K562 (cell line): ENCODE measurements at regions not wholly inside any gene's neighbourhood (a gene's known extent, or its start where the extent isn't known, plus 50 kb on each side); places are given as distances from the start of the nearest gene placed in this dataset.

Experiments used
- ATAC-seq: fragments of 200-7000 bp; cut with Tn5 transposase; 3 replicates; pipeline ENCODE4 v1.9.1; 2020; ENCODE audit warnings: moderate library complexity
- BruUV-seq: library from RNA; stranded (reverse); fragments of 400-500 nt; replicated peaks from 2 replicates; lab custom pipeline; 2021; lab: Mats Ljungman, UMichigan
- CTCF ChIA-PET: fragments of 300-600 bp; formaldehyde crosslinking; extraction: SDS; loops from one replicate; lab custom pipeline; 2021; ENCODE audit warnings: low intra/inter-chr PET ratio; lab: Yijun Ruan, JAX
- POLR2A ChIA-PET: fragments of 300-600, 350-650 bp; sonication (Branson Sonifier 250); formaldehyde crosslinking; extraction: SDS; loops from one replicate; lab custom pipeline; 2021; ENCODE audit warnings: antibody characterized with exemption, inconsistent platforms; lab: Yijun Ruan, JAX
- DNase-seq, 4 experiments: peaks; one replicate each; pipeline versions ENCODE4 v3.0.0 to v3.0.0-alpha.2; 2011 to 2018; ENCODE audit warnings: low spot score in 3 of 4, mixed read lengths in 3 of 4; ENCODE audit errors: extremely low read depth in 1 of 4
- FAIRE-seq: peaks from 2 replicates; lab custom pipeline; 2011; peaks lifted over from hg19 to GRCh38; lab: Jason Lieb, UNC
- H2AFZ ChIP-seq: 2 replicates; pipeline ENCODE4 v1.6.0; 2011; ENCODE audit warnings: low read depth, low read length, control low read depth, inconsistent platforms
- H3K27ac ChIP-seq: fragments of 200-600 bp; 3 replicates; pipeline ENCODE4 v1.8.0; 2011; ENCODE audit warnings: low read depth, mild to moderate bottlenecking, control low read depth, inconsistent platforms, low read length, moderate library complexity, mixed read lengths; ENCODE audit errors: extremely low read depth
- H3K27me3 ChIP-seq, 2 experiments: fragments of 300-600 bp in 1 of 2; 2 replicates in 1 of 2; 3 replicates in 1 of 2; pipeline versions ENCODE4 v1.6.0 to v1.8.0; 2011; ENCODE audit warnings: inconsistent platforms in 2 of 2, low read length in 2 of 2, mild to moderate bottlenecking in 1 of 2, mixed read lengths in 1 of 2, moderate library complexity in 1 of 2; ENCODE audit not compliant: control insufficient read depth in 2 of 2, insufficient read depth in 2 of 2
- H3K36me3 ChIP-seq: fragments of 300-600 bp; 3 replicates; pipeline ENCODE4 v1.8.0; 2011; ENCODE audit warnings: mild to moderate bottlenecking, low read length, inconsistent platforms; ENCODE audit not compliant: control insufficient read depth, insufficient read depth
- H3K4me1 ChIP-seq, 2 experiments: fragments of 200-600 bp in 1 of 2; replicated peaks in 1 of 2; 2 replicates in 1 of 2; 3 replicates in 1 of 2; pipeline versions ENCODE4 v1.5.1 to v1.8.0; 2011; ENCODE audit warnings: inconsistent platforms in 2 of 2, low read length in 2 of 2, mild to moderate bottlenecking in 1 of 2, mixed read lengths in 1 of 2, moderate library complexity in 1 of 2; ENCODE audit not compliant: control insufficient read depth in 2 of 2, insufficient read depth in 2 of 2
- H3K4me2 ChIP-seq: 2 replicates; pipeline ENCODE4 v1.6.1; 2011; ENCODE audit warnings: low read length, control low read depth, inconsistent platforms, mixed read lengths; ENCODE audit not compliant: insufficient read depth
- H3K4me3 ChIP-seq: fragments of 200-600 bp; sonication (generic), shearing (Covaris generic); 2 replicates; pipeline ENCODE4 v1.5.1; 2016; ENCODE audit warnings: control low read depth, inconsistent platforms
- H3K79me2 ChIP-seq: fragments of 200-600 bp; 3 replicates; pipeline ENCODE4 v1.8.0; 2011; ENCODE audit warnings: low read length, inconsistent platforms; ENCODE audit not compliant: control insufficient read depth, insufficient read depth
- H3K9ac ChIP-seq, 2 experiments: 2 replicates each; pipeline versions ENCODE4 v1.6.0 to v1.6.1; 2011; ENCODE audit warnings: low read depth in 2 of 2, low read length in 2 of 2, control low read depth in 1 of 2, inconsistent platforms in 1 of 2, mild to moderate bottlenecking in 1 of 2, mixed read lengths in 1 of 2; ENCODE audit not compliant: insufficient read depth in 1 of 2
- H3K9me1 ChIP-seq: one replicate; pipeline ENCODE4 v1.6.0; 2011; ENCODE audit warnings: inconsistent platforms, mild to moderate bottlenecking, low read length, moderate library complexity; ENCODE audit not compliant: control insufficient read depth, insufficient read depth
- H3K9me3 ChIP-seq: replicated peaks from 2 replicates; pipeline ENCODE4 v1.5.1; 2011; ENCODE audit warnings: low read depth, low read length, inconsistent platforms; ENCODE audit not compliant: control insufficient read depth, insufficient read depth
- H4K20me1 ChIP-seq: replicated peaks from 2 replicates; pipeline ENCODE4 v1.6.1; 2011; ENCODE audit warnings: low read length, inconsistent platforms, mixed read lengths; ENCODE audit not compliant: control insufficient read depth, insufficient read depth
- CCNT2 ChIP-seq: IDR thresholded peaks from 2 replicates; pipeline ENCODE4 v1.6.1; 2011; ENCODE audit warnings: borderline replicate concordance, low read depth, mild to moderate bottlenecking, moderate library complexity, mixed read lengths, low read length; ENCODE audit not compliant: insufficient read length; ENCODE audit errors: extremely low read depth
- HEY1 ChIP-seq: fragments of 250-450 bp; sonication (Bioruptor Pico); IDR thresholded peaks from 2 replicates; pipeline ENCODE4 v1.5.0; 2020; ENCODE audit warnings: mild to moderate bottlenecking, moderate library complexity, borderline replicate concordance
- MTA2 ChIP-seq: fragments of 450-650 bp; IDR thresholded peaks from 2 replicates; pipeline ENCODE4 v1.6.1; 2016; ENCODE audit warnings: low read depth
- ZNF644 ChIP-seq: fragments of 200-800 bp; sonication (Bioruptor generic); IDR thresholded peaks from 2 replicates; pipeline ENCODE4 v1.6.1; 2016; ENCODE audit warnings: low read depth, missing genetic modification characterization, missing compliant biosample characterization
- WGBS: fragments of 100-300 bp; shearing (Covaris generic); methylation state at CpG from one replicate; pipeline ENCODE4 v1.1.6; 2016; ENCODE audit warnings: low coverage, mixed read lengths; ENCODE audit not compliant: insufficient coverage; ENCODE audit errors: missing lambda C conversion rate; 5-methylcytosine and 5-hydroxymethylcytosine counted together
- in situ Hi-C: fragments of 300-500 bp; cut with MboI; formaldehyde crosslinking; loops from 4 replicates; pipeline ENCODE4 v1.15.0; 2018; ENCODE audit warnings: inconsistent platforms, mixed read lengths
- intact Hi-C: fragments of 100-400 bp; cut with micrococcal nuclease; formaldehyde crosslinking; loops from 2 replicates; pipeline ENCODE4 v1.14.2; 2022

- TF ChIP-seq CCNT2: no peak
- Histone ChIP-seq H3K79me2 (no peaks in the 10 kb centered on the region), H2AFZ (no peak overlapping the region), H3K9me1 (no peaks in the 10 kb centered on the region), H3K27me3 (no peaks in the 10 kb centered on the region), H3K9me3 (no peaks in the 10 kb centered on the region), H3K27ac (no peak overlapping the region), H3K36me3 (no peaks in the 10 kb centered on the region), H3K4me1 (no peaks in the 10 kb centered on the region), H3K4me2 (no peak overlapping the region), H3K9ac (no peak overlapping the region), H3K4me3 (no peak overlapping the region), H4K20me1 (no peaks in the 10 kb centered on the region)
- WGBS: 0% methylated on average over 1 of the region's 2 CpGs
- BruUV-seq: no TSS peak
- intact Hi-C loops (no loop called here), in situ Hi-C loops (no loop called here)
- ATAC-seq: no peak
- no peak for FAIRE-seq
- no peak for DNase-seq
- CTCF ChIA-PET: no interaction called here
- POLR2A ChIA-PET: no interaction called here
Measured at GRCh38 chr14:83041224-83041623, 1507.6 kb upstream of the SEL1L start.

- FAIRE-seq: no peak
- DNase-seq: no peak
- Histone ChIP-seq H3K9me1 (no peaks in the 10 kb centered on the region), H3K36me3 (no peaks in the 10 kb centered on the region), H2AFZ (no peak overlapping the region), H3K9ac (no peak overlapping the region), H3K27ac (no peak overlapping the region), H3K27me3 (no peaks in the 10 kb centered on the region), H4K20me1 (no peaks in the 10 kb centered on the region), H3K4me3 (no peak overlapping the region), H3K9me3 (no peaks in the 10 kb centered on the region), H3K4me2 (no peak overlapping the region), H3K4me1 (no peaks in the 10 kb centered on the region)
- intact Hi-C loops: no loop called here
- no peak for ATAC-seq
- BruUV-seq: no TSS peak
- CTCF ChIA-PET: no interaction called here
- 0% methylated on average over 2 of the region's 2 CpGs for WGBS
- TF ChIP-seq MTA2 (no peak), ZNF644 (tag) (no peak), HEY1 (CRISPR knock-in tag) (no peak)
- TF ChIP-seq, all 486 proteins: peak for 0
- POLR2A ChIA-PET: no interaction called here
- in situ Hi-C loops: no loop called here
- H3K79me2 ChIP-seq: no peaks in the 10 kb centered on the region
Measured at GRCh38 chr14:83042858-83043257, 1509.2 kb upstream of the SEL1L start.
